ENCODE measurements at regions not wholly inside any gene's neighbourhood (a gene's known extent, or its start where the extent isn't known, plus 50 kb on each side); places are given as distances from the start of the nearest gene placed in this dataset.

GRCh38 chr11:70525466-70525865 lies 127.1 kb downstream of the CTTN start:
- Histone ChIP-seq H3K27ac (ENCODE audit: low read depth in 1 of 2, low read length in 1 of 2) (no peak overlapping the region), H3K4me3 (no peak overlapping the region), H3K9me3 (ENCODE audit: control insufficient read depth in 4 of 4, insufficient read depth in 3 of 4, low read length in 3 of 4) (no peaks in the 10 kb centered on the region), H3K36me3 (ENCODE audit: control insufficient read depth in 4 of 4, insufficient read depth in 4 of 4, low read length in 4 of 4) (no peaks in the 10 kb centered on the region), H3K9ac (ENCODE audit: insufficient read depth in 1 of 2, low read length in 2 of 2) (no peak overlapping the region), H3K27me3 (ENCODE audit: control insufficient read depth in 3 of 3, insufficient read depth in 3 of 3, low read length in 2 of 3) (peaks cover 0 to under 1% (median 0%) of the 10 kb centered on the region in 3 donors), H3K4me1 (ENCODE audit: control insufficient read depth in 5 of 5, insufficient read depth in 5 of 5, low read length in 5 of 5) (peaks cover 0 to 23% (median 5%) of the 10 kb centered on the region in 5 donors)
- 91 to 92% methylated on average over 7 of the region's 7 CpGs for WGBS, 2 donors
- TF ChIP-seq CTCF (IDR thresholded peaks at IDR 0.05; ENCODE audit: control extremely low read depth, extremely low read depth), result no peak
- ATAC-seq (ENCODE audit: insufficient read depth, low FRiP score) (no peak), DNase-seq (no peak)

DNA sequence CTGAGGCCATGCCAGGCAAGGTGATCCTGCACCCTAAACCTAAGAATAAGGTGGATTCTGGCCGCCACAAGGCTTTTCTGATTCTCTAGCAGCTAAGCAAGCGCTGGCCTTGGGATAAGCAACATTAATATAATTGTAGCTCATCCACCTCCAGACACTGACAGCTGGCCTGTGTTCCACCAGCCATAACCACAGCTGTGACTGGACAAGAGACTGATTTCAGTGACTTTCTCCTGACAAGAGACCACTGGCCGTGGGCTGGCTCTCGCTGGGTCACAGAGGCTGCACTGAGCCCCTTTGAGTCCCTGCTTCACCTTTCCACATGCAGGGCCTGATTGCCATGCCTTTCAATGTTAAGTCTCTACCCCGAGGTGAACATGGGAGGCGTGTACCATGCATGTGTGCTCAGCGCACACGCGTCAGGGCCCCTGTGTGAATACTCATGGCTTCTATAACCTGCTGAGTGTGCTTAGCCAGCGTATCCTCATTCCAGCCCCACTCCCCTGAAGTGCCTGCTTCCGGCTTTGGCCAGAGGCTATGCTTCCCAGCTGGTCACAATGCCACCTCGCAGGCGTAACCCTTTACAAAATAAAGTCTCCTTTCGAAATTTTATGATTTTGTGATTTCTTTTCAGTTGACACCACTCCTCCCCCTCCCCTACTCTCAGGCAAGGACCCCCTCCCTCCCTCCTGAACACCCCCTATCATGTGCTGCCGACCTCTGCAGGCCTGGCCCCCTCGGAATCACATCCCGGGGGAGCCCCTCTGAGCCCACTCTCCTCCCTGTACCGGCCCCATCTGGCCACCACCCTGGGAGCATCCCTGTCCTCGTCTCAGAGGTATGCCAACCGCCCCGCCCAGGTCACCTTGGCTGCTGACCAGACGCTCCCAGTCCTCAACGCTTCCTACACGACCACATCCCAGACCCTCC lies 128.1 kb downstream of the CTTN start:
- 73 to 80% methylated on average over 23 to 24 of the region's 24 CpGs for WGBS, 2 donors
- Histone ChIP-seq H3K4me1 (ENCODE audit: control insufficient read depth in 5 of 5, insufficient read depth in 5 of 5, low read length in 5 of 5) (peaks cover 0 to 22% (median 5%) of the 10 kb centered on the region in 5 donors), H3K9ac (ENCODE audit: insufficient read depth in 1 of 2, low read length in 2 of 2) (no peak overlapping the region), H3K9me3 (ENCODE audit: control insufficient read depth in 4 of 4, insufficient read depth in 3 of 4, low read length in 3 of 4) (no peaks in the 10 kb centered on the region), H3K27me3 (ENCODE audit: control insufficient read depth in 3 of 3, insufficient read depth in 3 of 3, low read length in 2 of 3) (no peaks in the 10 kb centered on the region), H3K27ac (ENCODE audit: low read depth in 1 of 2, low read length in 1 of 2) (no peak overlapping the region), H3K36me3 (ENCODE audit: control insufficient read depth in 4 of 4, insufficient read depth in 4 of 4, low read length in 4 of 4) (no peaks in the 10 kb centered on the region), H3K4me3 (no peak overlapping the region)
- TF ChIP-seq CTCF (IDR thresholded peaks at IDR 0.05; ENCODE audit: control extremely low read depth, extremely low read depth), result no peak
- ATAC-seq (ENCODE audit: insufficient read depth, low FRiP score) (no peak), DNase-seq (peak; percentile 47 to 67 (median 61))

- H3K27ac ChIP-seq (ENCODE audit: low read depth in 1 of 2, low read length in 1 of 2), result no peak overlapping the region
- no peaks in the 10 kb centered on the region for H3K27me3 ChIP-seq (ENCODE audit: control insufficient read depth in 3 of 3, insufficient read depth in 3 of 3, low read length in 2 of 3)
- 75 to 84% methylated on average over 7 of the region's 7 CpGs for WGBS, 2 donors
- DNase-seq (no peak), ATAC-seq (ENCODE audit: insufficient read depth, low FRiP score) (no peak)
- no peak overlapping the region for H3K9ac ChIP-seq (ENCODE audit: insufficient read depth in 1 of 2, low read length in 2 of 2)
- H3K9me3 ChIP-seq (ENCODE audit: control insufficient read depth in 4 of 4, insufficient read depth in 3 of 4, low read length in 3 of 4), result no peaks in the 10 kb centered on the region
- no peaks in the 10 kb centered on the region for H3K36me3 ChIP-seq (ENCODE audit: control insufficient read depth in 4 of 4, insufficient read depth in 4 of 4, low read length in 4 of 4)
- H3K4me1 ChIP-seq (ENCODE audit: control insufficient read depth in 5 of 5, insufficient read depth in 5 of 5, low read length in 5 of 5), result peaks cover 0 to 18% (median 5%) of the 10 kb centered on the region in 5 donors
- TF ChIP-seq CTCF (IDR thresholded peaks at IDR 0.05; ENCODE audit: control extremely low read depth, extremely low read depth), result no peak
- H3K4me3 ChIP-seq, result no peak overlapping the region
Observed at GRCh38 chr11:70527046-70527395, 128.7 kb downstream of the CTTN start.

Data from lung (tissue), 11 donors.